Esophagus (tissue), 2 donors: ENCODE measurements at regions not wholly inside any gene's neighbourhood (a gene's known extent, or its start where the extent isn't known, plus 50 kb on each side); places are given as distances from the start of the nearest gene placed in this dataset.

Source experiments
- H3K27ac ChIP-seq, 2 donors: one replicate each; pipeline ENCODE4 v1.5.1; 2013; ENCODE audit warnings: low read depth in 2 of 2, mild to moderate bottlenecking in 2 of 2, inconsistent platforms in 1 of 2, low read length in 1 of 2, moderate library complexity in 1 of 2
- H3K27me3 ChIP-seq, 2 donors: one replicate each; pipeline ENCODE4 v1.6.1; 2013; ENCODE audit warnings: low read length in 2 of 2, control low read depth in 1 of 2, mild to moderate bottlenecking in 1 of 2; ENCODE audit not compliant: insufficient read depth in 2 of 2, control insufficient read depth in 1 of 2
- H3K36me3 ChIP-seq, 2 donors: one replicate each; pipeline ENCODE4 v1.6.1; 2013; ENCODE audit warnings: low read length in 1 of 2; ENCODE audit not compliant: control insufficient read depth in 2 of 2, insufficient read depth in 2 of 2
- H3K4me1 ChIP-seq, 2 donors: one replicate each; pipeline ENCODE4 v1.6.1; 2013; ENCODE audit warnings: low read length in 1 of 2; ENCODE audit not compliant: control insufficient read depth in 2 of 2, insufficient read depth in 2 of 2
- H3K4me3 ChIP-seq, 2 donors: one replicate each; pipeline ENCODE4 v1.5.1; 2013; ENCODE audit warnings: low read length in 2 of 2, mild to moderate bottlenecking in 2 of 2, low read depth in 1 of 2, moderate library complexity in 1 of 2
- H3K9me3 ChIP-seq, 2 donors: one replicate each; pipeline ENCODE4 v1.6.1; 2013; ENCODE audit warnings: mild to moderate bottlenecking in 2 of 2, low read depth in 1 of 2, low read length in 1 of 2, moderate library complexity in 1 of 2; ENCODE audit not compliant: control insufficient read depth in 2 of 2, insufficient read depth in 1 of 2
- WGBS, 2 donors: extraction: QIAGEN DNeasy Blood & Tissue Kit; methylation state at CpG; one replicate each; pipeline ENCODE4 v1.1.7; 2013; 5-methylcytosine and 5-hydroxymethylcytosine counted together
- donor health status: healthy with polysubstance abuse.
- donor health status: Bipolar disorder and iron deficiency.

- Histone ChIP-seq H3K27me3 (no peaks in the 10 kb centered on the region), H3K9me3 (no peaks in the 10 kb centered on the region), H3K36me3 (no peaks in the 10 kb centered on the region), H3K27ac (no peak overlapping the region), H3K4me3 (no peak overlapping the region), H3K4me1 (no peaks in the 10 kb centered on the region)
- 78 to 87% methylated on average over 5 of the region's 5 CpGs for WGBS, 2 donors
These were observed 64.8 kb downstream of the FAM43A start for GRCh38 chr3:194750491-194750828.

- 89 to 91% methylated on average over 29 of the region's 29 CpGs for WGBS, 2 donors
- Histone ChIP-seq H3K36me3 (no peaks in the 10 kb centered on the region), H3K4me3 (no peak overlapping the region), H3K9me3 (no peaks in the 10 kb centered on the region), H3K27me3 (no peaks in the 10 kb centered on the region), H3K27ac (no peak overlapping the region), H3K4me1 (peaks cover 2 to 5% of the 10 kb centered on the region in 2 donors)
These were observed 70.2 kb downstream of the FAM43A start for GRCh38 chr3:194755671-194756459.

- no peak overlapping the region for H3K27ac ChIP-seq
- peaks cover 2 to 5% of the 10 kb centered on the region in 2 donors for H3K4me1 ChIP-seq
- no peaks in the 10 kb centered on the region for H3K36me3 ChIP-seq
- WGBS, 2 donors = 71 to 80% methylated on average over 4 of the region's 4 CpGs
- no peaks in the 10 kb centered on the region for H3K9me3 ChIP-seq
- no peaks in the 10 kb centered on the region for H3K27me3 ChIP-seq
- H3K4me3 ChIP-seq = no peak overlapping the region
These were observed 70.7 kb downstream of the FAM43A start for GRCh38 chr3:194756460-194756779.

- WGBS, 2 donors = 71 to 82% methylated on average over 9 to 10 of the region's 10 CpGs
- Histone ChIP-seq H3K9me3 (no peaks in the 10 kb centered on the region), H3K4me1 (peaks cover 2 to 5% of the 10 kb centered on the region in 2 donors), H3K4me3 (no peak overlapping the region), H3K27me3 (no peaks in the 10 kb centered on the region), H3K27ac (no peak overlapping the region), H3K36me3 (no peaks in the 10 kb centered on the region)
These were observed 71.2 kb downstream of the FAM43A start for GRCh38 chr3:194756791-194757325.

- Histone ChIP-seq H3K9me3 (no peaks in the 10 kb centered on the region), H3K36me3 (no peaks in the 10 kb centered on the region), H3K27me3 (no peaks in the 10 kb centered on the region), H3K4me1 (peaks cover 2 to 5% of the 10 kb centered on the region in 2 donors), H3K27ac (no peak overlapping the region), H3K4me3 (no peak overlapping the region)
- 32 to 66% methylated on average over 2 of the region's 2 CpGs for WGBS, 2 donors
These were observed 72.0 kb downstream of the FAM43A start for GRCh38 chr3:194757647-194758061.

- 80 to 82% methylated on average over 2 of the region's 2 CpGs for WGBS, 2 donors
- no peak overlapping the region for H3K27ac ChIP-seq
- no peaks in the 10 kb centered on the region for H3K27me3 ChIP-seq
- H3K4me1 ChIP-seq = peaks cover 2 to 5% of the 10 kb centered on the region in 2 donors
- no peaks in the 10 kb centered on the region for H3K36me3 ChIP-seq
- no peak overlapping the region for H3K4me3 ChIP-seq
- no peaks in the 10 kb centered on the region for H3K9me3 ChIP-seq
These were observed 73.0 kb downstream of the FAM43A start for GRCh38 chr3:194758716-194759115.

- Histone ChIP-seq H3K4me1 (peaks cover 2 to 5% of the 10 kb centered on the region in 2 donors), H3K9me3 (no peaks in the 10 kb centered on the region), H3K36me3 (no peaks in the 10 kb centered on the region), H3K27ac (no peak overlapping the region), H3K4me3 (no peak overlapping the region), H3K27me3 (no peaks in the 10 kb centered on the region)
- 70 to 72% methylated on average over 9 of the region's 9 CpGs for WGBS, 2 donors
These were observed 74.9 kb downstream of the FAM43A start for GRCh38 chr3:194760494-194761137.

- Histone ChIP-seq H3K4me1 (peaks cover 0 to 5% of the 10 kb centered on the region in 2 donors), H3K27me3 (no peaks in the 10 kb centered on the region), H3K36me3 (no peaks in the 10 kb centered on the region), H3K27ac (no peak overlapping the region), H3K9me3 (no peaks in the 10 kb centered on the region), H3K4me3 (no peak overlapping the region)
- 29 to 36% methylated on average over 3 of the region's 3 CpGs for WGBS, 2 donors
These were observed 75.7 kb downstream of the FAM43A start for GRCh38 chr3:194761384-194761783.

GRCh38 chr3:194766845-194767244 is 81.2 kb downstream of the FAM43A start:
- Histone ChIP-seq H3K9me3 (no peaks in the 10 kb centered on the region), H3K27me3 (no peaks in the 10 kb centered on the region), H3K4me1 (peaks cover 2 to 4% of the 10 kb centered on the region in 2 donors), H3K27ac (no peak overlapping the region), H3K36me3 (no peaks in the 10 kb centered on the region), H3K4me3 (no peak overlapping the region)
- 68 to 73% methylated on average over 7 of the region's 7 CpGs for whole genome bisulfite sequencing, 2 donors
